ENCODE measurements at regions not wholly inside any gene's neighbourhood (a gene's known extent, or its start where the extent isn't known, plus 50 kb on each side); places are given as distances from the start of the nearest gene placed in this dataset.

GRCh38 chr2:7262727-7263126 is 345.5 kb downstream of the RNF144A start:
- TF ChIP-seq CTCF (IDR thresholded peaks at IDR 0.05) (no peak), POLR2A (IDR thresholded peaks at IDR 0.05) (no peak)

Measured in adrenal gland (tissue), 5 donors.